Testis (tissue), 2 donors: ENCODE measurements at regions not wholly inside any gene's neighbourhood (a gene's known extent, or its start where the extent isn't known, plus 50 kb on each side); places are given as distances from the start of the nearest gene placed in this dataset.

Experiments
- DNase-seq: peaks from one replicate; pipeline ENCODE4 v3.0.0-alpha.2; 2019
- H3K27ac ChIP-seq, 2 donors: fragments of 200-600 bp; sonication (generic); one replicate each; pipeline ENCODE4 v1.5.1; 2019
- H3K27me3 ChIP-seq: fragments of 200-600 bp; sonication (generic); one replicate; pipeline ENCODE4 v1.5.1; 2019
- H3K36me3 ChIP-seq: fragments of 200-600 bp; sonication (generic); one replicate; pipeline ENCODE4 v1.5.1; 2017; ENCODE audit warnings: low read depth; ENCODE audit errors: missing control alignments
- H3K4me1 ChIP-seq: fragments of 200-600 bp; sonication (generic); one replicate; pipeline ENCODE4 v1.5.1; 2019
- H3K4me3 ChIP-seq, 2 donors: fragments of 200-600 bp; sonication (generic); one replicate each; pipeline ENCODE4 v1.5.1; 2017 to 2019
- H3K9me3 ChIP-seq: fragments of 200-600 bp; sonication (generic); one replicate; pipeline ENCODE4 v1.5.1; 2017
- POLR2A ChIP-seq: fragments of 450-650 bp; IDR thresholded peaks from one replicate; pipeline ENCODE4 v1.6.1; 2017; ENCODE audit warnings: antibody characterized with exemption, mild to moderate bottlenecking, moderate library complexity
- WGBS, 2 donors: methylation state at CpG; one replicate each; pipeline ENCODE4 v1.1.5; 2018; 5-methylcytosine and 5-hydroxymethylcytosine counted together
- intact Hi-C: fragments of 100-400 bp; cut with DNase I; formaldehyde crosslinking; loops from one replicate; pipeline ENCODE4 v1.15.1; 2023; ENCODE audit warnings: low total_unique reads
- TF ChIP-seq, protein P1 (sequence below), 3 experiments: fragments of 450-650 bp in 2 of 3; fragments of 200-600 bp in 1 of 3; sonication (generic) in 1 of 3; IDR thresholded peaks; one replicate each; pipeline ENCODE4 v1.5.1; 2016 to 2019; ENCODE audit warnings: antibody characterized with exemption in 3 of 3, mild to moderate bottlenecking in 2 of 3, moderate library complexity in 1 of 3

DNA sequence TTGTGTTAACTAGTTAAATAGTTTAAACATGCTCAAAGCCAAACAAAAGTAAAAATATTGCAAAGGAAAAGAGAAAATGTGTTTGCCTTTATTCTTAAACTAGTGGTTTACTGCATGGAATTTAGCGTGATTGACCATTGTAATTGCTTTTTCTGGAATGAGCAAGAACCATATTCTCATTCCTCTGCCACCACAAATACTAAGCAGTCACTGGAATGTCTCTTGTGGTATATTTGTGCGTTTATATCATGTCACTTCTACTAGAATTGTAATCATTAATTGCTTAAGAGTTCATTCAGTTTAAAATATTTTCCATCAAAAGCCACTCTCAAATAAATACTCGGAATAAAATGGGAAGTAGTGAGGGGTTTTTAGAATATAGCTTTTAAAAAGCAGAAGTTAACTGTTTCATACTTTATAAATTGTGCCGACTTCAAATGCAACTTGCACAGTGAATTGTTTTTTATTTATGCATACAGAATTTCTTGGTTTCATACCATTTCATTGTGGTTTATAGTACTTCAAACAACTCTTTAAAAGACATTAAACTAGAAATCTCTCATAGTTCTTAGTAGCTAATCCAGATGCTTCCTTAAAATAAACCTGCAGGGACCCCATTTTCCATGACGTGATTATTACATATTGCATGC, 288.1 kb downstream of the EPHA4 start:
- no peak overlapping the region for H3K27ac ChIP-seq
- H3K36me3 ChIP-seq, result no peaks in the 10 kb centered on the region
- H3K9me3 ChIP-seq, result no peaks in the 10 kb centered on the region
- DNase-seq, result no peak
- H3K27me3 ChIP-seq, result no peaks in the 10 kb centered on the region
- TF ChIP-seq, protein P1, sequence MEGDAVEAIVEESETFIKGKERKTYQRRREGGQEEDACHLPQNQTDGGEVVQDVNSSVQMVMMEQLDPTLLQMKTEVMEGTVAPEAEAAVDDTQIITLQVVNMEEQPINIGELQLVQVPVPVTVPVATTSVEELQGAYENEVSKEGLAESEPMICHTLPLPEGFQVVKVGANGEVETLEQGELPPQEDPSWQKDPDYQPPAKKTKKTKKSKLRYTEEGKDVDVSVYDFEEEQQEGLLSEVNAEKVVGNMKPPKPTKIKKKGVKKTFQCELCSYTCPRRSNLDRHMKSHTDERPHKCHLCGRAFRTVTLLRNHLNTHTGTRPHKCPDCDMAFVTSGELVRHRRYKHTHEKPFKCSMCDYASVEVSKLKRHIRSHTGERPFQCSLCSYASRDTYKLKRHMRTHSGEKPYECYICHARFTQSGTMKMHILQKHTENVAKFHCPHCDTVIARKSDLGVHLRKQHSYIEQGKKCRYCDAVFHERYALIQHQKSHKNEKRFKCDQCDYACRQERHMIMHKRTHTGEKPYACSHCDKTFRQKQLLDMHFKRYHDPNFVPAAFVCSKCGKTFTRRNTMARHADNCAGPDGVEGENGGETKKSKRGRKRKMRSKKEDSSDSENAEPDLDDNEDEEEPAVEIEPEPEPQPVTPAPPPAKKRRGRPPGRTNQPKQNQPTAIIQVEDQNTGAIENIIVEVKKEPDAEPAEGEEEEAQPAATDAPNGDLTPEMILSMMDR (IDR thresholded peaks at IDR 0.05), result no peak
- TF ChIP-seq POLR2A, result no peak
- intact Hi-C loops, result no loop called here
- H3K4me1 ChIP-seq, result no peaks in the 10 kb centered on the region
- no peak overlapping the region for H3K4me3 ChIP-seq
- WGBS, 2 donors, result 78 to 83% methylated on average over 5 of the region's 5 CpGs

DNA sequence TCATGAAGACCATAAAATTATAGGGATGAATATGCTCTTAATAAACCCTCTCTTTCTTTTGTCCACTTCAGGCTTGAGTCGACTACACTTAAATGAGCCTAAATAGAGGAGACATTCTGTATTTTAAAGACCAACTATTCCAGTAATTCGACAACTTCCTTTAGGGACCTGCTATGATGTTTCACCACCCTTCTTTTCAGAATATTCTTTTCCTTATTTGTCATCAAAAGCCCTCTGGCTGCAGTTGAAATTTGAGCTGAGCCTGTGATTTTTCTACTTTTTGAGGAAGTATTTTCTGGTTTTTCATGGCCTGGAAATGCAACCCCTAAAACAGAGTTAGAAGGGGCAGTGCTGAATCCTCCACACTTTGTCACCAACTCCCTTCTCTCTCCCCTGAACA, 287.0 kb downstream of the EPHA4 start:
- intact Hi-C loops, result no loop called here
- 76 to 81% methylated on average over 2 of the region's 2 CpGs for WGBS, 2 donors
- Histone ChIP-seq H3K36me3 (no peaks in the 10 kb centered on the region), H3K4me1 (no peaks in the 10 kb centered on the region), H3K4me3 (no peak overlapping the region), H3K27me3 (no peaks in the 10 kb centered on the region), H3K27ac (no peak overlapping the region), H3K9me3 (no peaks in the 10 kb centered on the region)
- no peak for DNase-seq
- TF ChIP-seq POLR2A, result no peak
- TF ChIP-seq, protein P1 (IDR thresholded peaks at IDR 0.05), result no peak

DNA sequence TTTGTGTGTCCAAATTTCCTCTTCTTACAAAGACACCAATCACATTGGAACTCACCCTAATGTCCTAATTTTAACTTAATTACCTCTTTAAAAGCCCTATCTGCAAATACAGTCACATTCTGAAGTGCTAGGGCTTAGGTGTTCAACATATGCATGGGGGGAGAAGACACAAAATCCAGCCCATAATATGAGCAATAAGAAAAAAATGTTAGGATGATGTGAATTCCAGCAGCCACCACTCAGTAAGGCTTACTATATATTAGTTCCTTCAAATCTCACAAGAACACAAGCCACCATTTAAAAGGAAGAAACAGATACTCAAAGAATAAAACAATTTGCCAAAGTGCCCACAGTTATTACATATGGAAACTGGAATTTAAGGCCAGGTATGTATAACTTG, 285.7 kb downstream of the EPHA4 start:
- H3K27me3 ChIP-seq, result no peaks in the 10 kb centered on the region
- no peak overlapping the region for H3K27ac ChIP-seq
- DNase-seq, result no peak
- H3K4me1 ChIP-seq, result no peaks in the 10 kb centered on the region
- intact Hi-C loops, result no loop called here
- no peak for TF ChIP-seq POLR2A
- TF ChIP-seq, protein P1 (IDR thresholded peaks at IDR 0.05), result no peak
- no peak overlapping the region for H3K4me3 ChIP-seq
- no peaks in the 10 kb centered on the region for H3K9me3 ChIP-seq
- H3K36me3 ChIP-seq, result no peaks in the 10 kb centered on the region

DNA sequence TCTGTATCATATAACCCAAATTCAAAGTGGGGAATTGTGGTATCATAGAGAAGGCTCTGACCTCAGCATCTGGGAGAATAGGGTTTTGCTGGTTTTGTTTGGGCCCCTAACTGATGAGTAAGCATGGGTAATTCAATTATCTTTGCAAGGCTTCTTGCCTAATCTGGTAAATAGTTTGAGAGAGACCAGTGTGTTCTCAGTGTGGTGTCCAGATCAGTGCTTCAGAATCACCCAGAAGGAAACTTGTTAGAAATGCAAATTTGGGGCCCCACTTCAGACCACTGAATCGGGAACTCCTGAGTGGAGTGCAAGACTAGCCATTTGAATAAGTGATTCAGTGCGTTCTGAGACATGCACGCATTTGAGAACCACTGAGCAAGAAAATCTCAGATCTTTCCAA, 282.7 kb downstream of the EPHA4 start:
- H3K4me1 ChIP-seq, result no peaks in the 10 kb centered on the region
- no peaks in the 10 kb centered on the region for H3K36me3 ChIP-seq
- no peaks in the 10 kb centered on the region for H3K9me3 ChIP-seq
- DNase-seq, result no peak
- no peak overlapping the region for H3K27ac ChIP-seq
- no peaks in the 10 kb centered on the region for H3K27me3 ChIP-seq
- WGBS, 2 donors, result 79% methylated on average over 3 of the region's 3 CpGs
- intact Hi-C loops, result no loop called here
- TF ChIP-seq, protein P1 (IDR thresholded peaks at IDR 0.05), result no peak
- TF ChIP-seq POLR2A, result no peak
- no peak overlapping the region for H3K4me3 ChIP-seq

DNA sequence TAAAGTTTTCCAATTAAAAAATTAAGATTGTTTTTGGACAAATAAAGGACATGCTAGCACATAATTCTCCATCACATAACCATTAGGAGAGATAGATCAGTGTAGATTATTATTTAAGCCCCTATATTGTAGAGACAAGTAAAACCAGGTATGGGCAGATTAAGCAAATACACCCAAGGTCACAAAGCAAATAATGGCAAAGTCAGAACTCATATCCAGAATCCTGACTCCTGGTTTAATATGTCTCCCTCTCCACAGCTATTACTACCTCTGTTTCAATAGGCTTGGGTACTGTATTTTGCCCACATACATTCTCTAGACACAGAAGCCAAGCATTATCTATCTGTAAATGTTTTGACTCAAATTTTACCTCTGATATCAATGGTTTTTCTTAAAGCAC, 282.3 kb downstream of the EPHA4 start:
- DNase-seq, result no peak
- H3K27me3 ChIP-seq, result no peaks in the 10 kb centered on the region
- no peak overlapping the region for H3K4me3 ChIP-seq
- no peaks in the 10 kb centered on the region for H3K4me1 ChIP-seq
- no peak for TF ChIP-seq POLR2A
- TF ChIP-seq, protein P1 (IDR thresholded peaks at IDR 0.05), result no peak
- no peak overlapping the region for H3K27ac ChIP-seq
- no peaks in the 10 kb centered on the region for H3K36me3 ChIP-seq
- no peaks in the 10 kb centered on the region for H3K9me3 ChIP-seq
- intact Hi-C loops, result no loop called here
